Smooth muscle cell of the brain vasculature (primary cell): ENCODE measurements at regions not wholly inside any gene's neighbourhood (a gene's known extent, or its start where the extent isn't known, plus 50 kb on each side); places are given as distances from the start of the nearest gene placed in this dataset.

ENCODE experiments used
- DNase-seq: peaks from one replicate; pipeline ENCODE4 v3.0.0-alpha.2; 2012; ENCODE audit warnings: low read depth, low spot score

DNA sequence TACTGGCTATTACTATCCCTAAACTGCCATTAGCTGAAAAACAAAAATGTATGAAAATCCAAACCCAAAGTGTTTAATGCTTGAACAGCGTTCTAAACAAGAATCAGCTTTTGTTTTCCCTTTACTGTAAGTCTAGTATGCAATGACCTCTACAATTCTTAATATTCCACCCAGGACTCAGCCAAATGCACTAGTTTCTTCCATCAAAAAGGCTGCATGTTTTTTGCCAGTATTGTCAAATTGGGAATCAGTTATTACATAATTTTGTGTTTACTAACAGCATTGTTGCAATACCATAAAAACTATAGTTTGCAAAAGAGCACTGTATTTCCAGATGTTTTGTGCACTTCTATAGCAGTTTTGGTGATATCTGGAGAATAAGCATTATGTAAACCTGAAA lies 634.5 kb downstream of the LTN1 start:
- DNase-seq: no peak

DNA sequence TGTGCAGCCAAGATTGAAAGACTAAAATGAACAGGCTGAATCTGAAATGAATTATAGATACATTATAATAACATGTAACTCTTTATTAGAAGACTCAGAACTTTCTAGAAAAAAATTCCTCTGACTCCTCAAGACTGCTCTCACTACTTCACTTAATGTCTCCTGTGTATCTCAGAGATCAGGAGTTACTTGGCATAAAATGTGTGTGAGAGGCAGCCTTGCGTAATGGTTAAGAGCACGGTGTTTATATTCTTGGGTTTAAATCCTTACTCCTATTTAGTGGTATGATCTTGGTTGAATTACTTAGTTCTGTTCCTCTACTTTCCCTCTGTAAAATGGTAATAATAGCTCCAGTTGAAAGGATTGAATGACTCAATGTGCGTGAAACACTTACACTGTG lies 634.9 kb downstream of the LTN1 start:
- DNase-seq: no peak

DNA sequence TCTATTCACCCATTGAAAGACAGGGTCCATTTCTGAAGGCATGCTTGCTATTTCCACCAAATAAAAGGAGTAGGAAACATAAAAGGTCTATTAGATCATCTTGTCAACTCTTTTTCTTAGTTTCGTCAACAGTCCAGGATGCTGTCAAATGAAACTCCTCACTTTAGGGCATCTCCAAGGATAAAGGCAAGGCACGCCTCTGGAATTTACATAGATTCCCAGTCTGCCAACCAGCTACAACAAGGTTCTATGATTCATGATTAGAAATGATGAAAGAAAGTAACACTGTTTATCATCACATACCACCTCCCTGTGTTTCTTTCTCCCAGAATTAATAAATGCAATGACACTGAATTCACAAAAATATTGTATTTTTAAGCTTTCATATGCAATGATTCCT lies 636.3 kb downstream of the LTN1 start:
- no peak for DNase-seq

DNA sequence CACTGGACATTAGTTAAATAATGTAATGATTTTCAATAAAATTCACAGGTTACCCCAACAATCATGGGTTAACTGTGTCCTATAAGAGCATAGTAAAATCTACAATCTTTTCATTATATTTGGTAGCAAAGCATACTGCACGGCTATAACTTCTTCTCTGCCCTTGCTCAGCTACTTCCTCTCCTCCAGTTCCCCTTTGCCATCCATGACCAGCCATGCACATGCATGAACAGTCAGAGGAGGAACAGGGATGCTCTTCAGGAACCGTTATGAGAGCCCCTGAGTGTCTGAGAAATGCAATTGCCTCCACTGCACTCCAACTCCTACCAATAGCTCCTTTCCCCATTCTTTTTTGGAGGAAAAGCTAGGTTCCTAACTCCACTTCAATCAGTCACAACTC lies 646.7 kb downstream of the LTN1 start:
- DNase-seq: no peak

DNA sequence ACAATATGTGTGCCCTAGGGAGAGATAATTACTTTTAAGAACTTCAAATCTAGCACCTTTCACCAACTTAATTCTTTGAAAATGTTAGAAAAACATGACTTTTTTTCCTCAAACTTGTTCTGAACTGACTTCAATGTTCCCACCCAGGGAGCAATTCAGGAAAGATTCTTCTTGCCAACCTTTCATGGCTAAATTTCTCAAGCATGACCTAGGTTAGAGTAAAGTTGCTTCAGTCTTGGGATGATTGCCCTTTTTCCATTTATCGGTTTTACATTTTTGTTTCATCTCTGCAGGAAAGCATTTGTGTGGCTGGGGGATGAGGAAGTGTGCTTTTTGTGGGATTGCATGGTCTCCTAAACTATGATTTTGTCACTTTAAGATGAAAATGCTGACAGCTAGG lies 647.7 kb downstream of the LTN1 start:
- DNase-seq: no peak

DNA sequence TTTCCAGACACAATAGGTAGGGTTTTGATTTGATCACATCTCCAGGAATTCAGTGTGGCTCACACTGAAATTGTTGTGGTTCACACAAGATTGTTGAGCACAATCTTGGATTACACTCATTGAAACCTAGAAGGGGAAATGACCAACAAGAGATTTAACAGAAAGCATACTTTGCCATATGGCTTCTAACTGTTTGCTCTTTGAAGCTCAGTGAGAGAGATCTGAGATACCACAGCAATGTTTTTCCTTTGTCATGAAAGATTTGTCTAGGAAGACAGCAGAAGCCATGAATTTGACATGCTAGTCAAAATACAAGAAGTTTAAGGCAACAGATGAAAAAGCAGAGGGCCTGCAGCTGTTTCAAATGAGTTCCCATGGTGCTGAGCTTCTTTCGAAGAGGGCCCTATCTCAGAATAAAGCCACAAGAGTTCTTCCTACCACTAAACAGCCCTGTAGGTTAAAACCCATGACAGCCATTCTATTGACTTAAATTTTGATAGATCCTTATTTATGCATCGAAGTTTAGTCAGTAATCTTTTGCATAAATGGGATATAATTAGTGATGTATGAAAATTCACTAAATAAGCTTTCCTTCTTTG lies 650.4 kb downstream of the LTN1 start:
- no peak for DNase-seq

DNA sequence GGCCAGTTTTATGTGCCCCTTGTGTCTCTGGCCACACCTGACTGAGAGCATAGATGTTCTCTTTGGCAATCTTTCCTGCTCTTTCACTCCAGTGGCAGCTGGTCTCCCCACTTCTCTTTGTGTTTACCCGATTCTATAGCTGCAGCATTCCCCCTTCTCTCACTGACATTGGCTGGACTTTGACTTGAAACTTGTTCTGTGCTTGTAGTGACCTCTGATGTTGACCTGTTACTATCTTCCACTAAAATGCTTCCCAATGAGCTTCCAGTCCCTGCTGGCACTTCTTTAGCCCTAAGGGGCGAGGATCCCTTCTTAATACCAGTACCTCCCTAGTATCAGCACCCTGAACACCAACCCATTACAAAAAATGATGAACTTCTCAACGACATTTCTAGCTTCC lies 653.3 kb downstream of the LTN1 start:
- DNase-seq: no peak

DNA sequence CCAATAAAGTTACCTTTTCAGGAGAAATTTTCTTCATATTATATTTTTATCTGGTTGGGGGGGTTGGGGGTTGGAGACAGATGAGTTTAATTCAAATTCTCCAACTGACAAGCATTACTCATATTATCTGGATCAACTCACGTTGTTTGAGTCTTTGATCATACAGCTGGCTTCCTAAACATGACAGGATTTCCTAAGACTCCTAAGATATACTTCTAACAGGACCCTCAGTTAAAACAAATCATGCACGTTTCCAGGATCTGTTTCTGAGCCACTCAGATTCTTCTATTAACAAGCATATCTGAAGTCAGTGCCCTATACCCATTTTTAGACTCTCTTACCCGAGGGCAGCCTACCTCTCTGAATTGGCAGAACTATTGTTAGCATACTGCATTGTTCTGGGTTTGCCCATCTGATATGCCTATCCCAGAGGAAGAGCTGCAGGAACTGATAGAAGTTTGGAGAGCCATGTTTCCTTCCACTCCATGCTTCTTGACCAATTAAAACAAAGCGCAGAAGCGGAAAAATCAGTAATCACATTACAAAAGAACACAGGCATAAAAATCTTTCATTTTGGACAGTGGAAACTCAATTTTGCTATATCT lies 653.9 kb downstream of the LTN1 start:
- DNase-seq: no peak

DNA sequence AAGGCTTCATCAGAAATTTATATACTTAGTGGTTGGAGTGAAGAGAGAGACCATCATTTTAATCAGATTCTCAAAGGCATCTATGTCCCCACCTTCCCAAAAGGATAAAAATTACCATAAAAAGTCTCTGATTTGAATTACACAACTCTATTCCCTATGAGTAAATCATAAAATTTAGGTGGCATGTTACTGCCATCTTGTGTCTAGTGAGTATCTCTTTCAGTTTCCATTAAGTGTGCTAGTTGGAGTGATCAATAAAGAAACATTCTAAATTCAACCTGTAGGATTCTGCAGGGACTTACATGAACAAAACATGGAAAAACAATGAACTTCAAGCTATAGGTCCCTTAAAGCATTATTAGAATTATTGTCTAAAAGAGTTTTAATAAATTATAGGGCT lies 655.4 kb downstream of the LTN1 start:
- DNase-seq: peak; percentile 33

DNA sequence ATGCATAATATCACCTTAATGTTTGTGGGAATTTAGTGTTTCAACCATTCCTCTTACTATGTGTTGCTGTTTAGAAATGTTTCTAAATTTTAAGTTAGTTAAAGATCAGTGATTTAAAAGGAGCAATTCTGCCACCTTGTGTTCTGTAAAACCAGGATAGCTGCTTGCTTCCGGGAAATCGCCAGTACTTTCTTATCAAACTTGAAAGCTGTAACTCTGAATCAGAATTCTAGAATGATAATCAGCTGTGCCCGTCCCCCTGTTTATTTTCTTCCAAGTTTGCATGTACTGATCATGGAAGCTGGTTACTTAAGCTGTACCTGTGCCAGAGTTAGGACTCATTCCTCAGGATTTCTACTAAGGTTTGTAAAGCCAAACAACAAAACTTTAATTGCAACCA lies 656.4 kb downstream of the LTN1 start:
- peak; percentile 36 for DNase-seq

DNA sequence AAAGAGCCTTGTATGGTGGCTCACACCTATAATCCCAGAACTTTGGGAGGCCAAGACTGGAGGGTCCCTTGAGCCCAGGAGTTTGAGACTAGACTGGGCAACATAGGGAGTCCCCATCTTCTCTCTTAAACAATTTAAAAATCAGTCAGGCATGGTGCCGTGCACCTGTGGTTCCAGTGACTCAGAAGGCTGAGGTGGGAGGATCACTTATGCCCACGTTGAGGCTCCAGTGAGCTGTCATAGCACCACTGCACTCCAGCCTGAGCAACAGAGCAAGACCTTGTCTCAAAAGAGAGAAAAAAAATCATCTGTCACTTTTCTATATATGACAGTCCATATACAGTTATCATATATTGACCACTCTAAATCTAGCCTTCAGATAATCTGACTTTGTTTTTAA lies 658.3 kb downstream of the LTN1 start:
- DNase-seq: no peak

DNA sequence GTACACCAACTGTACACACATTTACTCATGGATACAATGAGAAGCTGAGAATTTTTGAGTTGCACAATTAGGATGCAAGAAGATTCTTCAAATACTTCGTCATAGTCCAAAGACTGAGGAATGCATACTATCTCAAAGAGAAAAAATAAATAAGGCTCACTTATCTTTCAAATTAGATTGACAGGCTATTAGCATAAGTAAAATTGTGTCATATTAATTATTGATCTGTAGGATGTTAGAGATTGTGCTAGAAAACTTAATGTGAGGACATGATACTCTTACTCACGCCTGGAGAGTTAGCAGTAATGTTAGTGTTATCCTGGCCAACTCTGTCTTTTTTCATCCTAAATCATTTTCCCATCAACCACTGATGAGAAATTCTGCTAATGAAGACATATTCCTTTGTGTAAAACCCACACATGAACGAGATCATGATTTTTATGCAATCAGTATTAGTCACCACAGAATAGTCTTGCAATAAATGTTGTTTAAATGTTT lies 659.0 kb downstream of the LTN1 start:
- no peak for DNase-seq

DNA sequence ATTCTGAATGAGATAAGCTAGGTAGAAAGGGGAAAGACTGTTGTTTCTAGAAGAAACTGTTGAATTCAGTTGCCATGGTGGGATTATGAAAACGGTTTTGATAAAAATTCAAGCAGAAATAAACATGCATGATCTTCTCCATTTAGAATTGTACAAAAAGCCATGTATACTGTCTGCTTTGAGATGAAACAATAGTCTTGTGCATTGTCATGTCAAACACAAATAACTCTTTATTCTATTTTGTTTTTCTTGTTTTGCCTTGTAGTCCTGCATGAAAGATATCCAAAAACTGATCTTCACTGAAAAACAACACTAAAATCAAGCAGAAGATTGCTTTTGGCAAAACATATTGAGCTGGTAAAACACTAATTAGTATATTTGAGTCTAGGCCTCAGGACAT lies 659.9 kb downstream of the LTN1 start:
- no peak for DNase-seq

DNA sequence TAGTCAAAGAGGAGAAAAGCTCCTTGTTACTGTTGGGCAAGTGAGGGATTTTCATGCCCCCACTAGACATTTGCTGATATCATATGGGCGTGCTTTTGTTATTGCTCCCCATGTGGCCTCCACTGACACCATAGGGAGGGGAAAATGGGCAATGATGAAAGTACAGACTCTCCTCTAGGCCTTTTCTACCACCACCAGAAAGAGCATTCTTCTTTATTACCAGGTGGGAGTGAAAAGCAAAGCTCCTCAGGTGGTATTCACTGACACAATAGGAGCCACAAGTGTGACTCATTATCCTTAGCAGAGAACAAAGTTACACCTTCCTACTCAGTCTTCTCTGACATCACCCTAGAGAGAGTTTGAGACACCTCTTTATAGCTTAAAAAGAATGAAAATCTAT lies 667.1 kb downstream of the LTN1 start:
- DNase-seq: no peak

DNA sequence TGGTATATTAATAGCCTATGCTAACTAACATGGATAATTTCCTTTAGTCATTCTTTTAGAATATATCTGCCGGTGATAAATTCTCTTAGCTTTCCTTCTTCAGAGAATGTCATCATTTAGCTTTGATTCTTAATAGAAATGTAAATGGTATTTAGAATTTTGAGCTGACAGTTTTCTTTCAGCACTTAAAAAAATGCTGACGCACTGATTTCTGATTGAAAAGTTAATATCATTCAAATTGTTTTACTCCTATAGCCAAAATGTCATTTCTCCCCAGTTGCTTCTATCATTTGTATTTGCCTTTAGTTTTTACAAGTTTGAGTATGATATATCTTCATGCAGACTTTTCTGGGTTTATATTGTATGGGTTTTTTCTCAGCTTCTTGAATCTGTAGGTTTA lies 668.0 kb downstream of the LTN1 start:
- DNase-seq: no peak

DNA sequence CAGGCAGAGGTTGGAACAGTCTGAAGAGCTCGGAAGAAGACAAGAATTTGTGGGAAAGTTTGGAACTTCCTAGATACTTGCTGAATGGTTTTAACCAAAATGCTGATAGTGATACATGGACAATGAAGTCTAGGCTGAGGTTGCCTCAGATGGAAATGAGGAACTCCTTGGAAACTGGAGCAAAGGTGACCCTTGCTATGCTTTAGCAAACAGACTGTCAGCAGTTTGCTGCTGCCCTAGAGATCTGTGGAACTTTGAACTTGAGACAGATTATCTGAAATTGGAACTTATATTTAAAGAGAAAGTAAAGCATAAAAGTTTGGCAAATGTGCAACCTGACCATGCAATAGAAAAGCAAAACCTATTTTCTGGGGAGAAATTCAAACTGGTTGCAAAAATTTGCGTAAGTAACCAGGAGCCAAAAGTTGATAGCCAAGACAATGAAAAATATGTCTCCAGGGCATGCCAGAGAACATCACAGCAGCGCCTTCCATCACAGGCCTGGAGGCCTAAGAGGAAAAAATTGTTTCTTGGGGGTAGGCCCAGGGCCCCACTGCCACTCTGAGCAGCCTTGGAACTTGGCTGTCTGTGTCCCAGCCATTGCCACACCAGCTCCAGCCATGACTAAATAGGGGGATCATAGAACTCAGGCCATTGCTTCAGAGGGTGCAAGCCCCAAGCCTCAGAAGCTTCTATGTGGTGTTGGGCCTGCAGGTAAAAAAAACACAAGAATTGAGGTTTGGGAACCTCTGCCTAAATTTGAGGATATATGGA lies 675.3 kb downstream of the LTN1 start:
- DNase-seq: no peak

DNA sequence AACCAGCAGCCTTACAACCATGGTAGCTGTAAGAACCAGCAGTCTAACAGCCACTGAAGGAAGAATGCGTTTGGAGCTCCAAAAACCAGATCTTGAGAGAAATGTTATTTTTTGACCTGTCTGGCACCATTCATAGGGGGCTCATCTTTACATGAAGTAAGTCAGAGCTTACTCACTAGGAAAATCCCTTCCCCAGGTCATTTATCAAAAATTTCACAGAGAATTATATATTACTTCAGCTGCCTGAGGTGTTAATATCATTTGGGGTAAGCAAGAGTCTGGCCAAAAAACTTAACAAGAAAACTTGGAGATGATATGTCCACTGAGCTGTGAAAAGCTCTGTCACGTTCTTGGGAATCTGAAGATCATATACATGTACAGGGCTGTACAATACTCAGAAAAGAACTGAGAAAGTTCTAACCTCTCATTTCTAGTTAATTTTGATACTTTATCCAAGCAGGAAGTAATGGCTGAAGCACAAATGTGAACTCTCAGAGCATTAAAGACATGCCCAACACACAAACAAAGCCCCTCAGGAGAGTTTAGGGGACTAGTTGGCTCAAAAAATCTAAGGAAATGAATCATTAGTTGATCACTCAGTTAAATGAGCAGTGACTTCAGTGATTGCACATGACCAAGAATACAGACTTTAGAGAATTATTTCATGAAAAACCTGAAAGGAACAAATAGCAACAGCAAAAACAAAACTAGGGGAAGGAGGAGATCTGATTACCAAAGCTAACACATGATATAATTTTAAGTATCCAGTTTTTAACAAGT lies 681.1 kb downstream of the LTN1 start:
- DNase-seq: no peak

DNA sequence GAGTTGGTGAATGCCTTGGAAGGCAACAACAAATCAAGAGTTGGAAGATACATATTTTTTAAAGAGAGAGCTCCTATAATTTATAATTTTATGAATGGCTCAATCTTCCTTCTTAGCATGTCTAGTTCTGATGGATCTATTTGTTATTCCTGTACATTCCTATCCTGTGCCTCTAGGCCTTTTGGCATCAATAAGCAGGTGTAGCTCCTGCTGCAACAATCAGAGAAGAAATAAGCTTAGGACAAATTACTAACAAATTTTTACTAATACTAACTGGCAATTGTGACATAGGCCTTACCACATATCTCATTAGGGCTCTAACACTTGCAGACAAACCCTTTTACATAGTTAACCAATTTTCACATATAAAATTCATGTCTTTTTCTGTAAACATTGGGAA lies 682.0 kb downstream of the LTN1 start:
- no peak for DNase-seq

DNA sequence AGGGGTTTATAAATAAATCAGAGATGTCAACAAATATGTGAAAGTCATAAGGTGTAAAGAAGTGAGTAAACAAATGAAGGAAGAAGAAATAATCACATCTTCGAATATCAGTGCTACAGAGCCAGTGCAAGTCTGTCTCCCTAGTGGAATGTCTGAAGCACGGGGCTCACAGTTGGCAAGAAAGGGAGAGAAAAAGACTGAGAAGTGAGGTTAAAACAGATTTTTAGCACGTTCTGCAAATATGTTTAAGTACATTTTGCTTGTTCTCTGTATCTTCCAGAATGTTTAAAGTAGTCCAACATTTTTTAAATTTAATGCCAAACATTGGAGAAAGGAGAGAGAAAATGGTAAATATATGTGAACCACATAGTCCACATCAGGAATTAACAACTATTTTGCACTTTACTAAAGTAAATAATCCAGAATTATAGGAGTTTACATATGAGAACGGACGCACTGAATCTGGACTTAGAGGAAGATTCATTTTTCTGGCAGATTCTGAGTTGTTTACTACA lies 682.4 kb downstream of the LTN1 start:
- DNase-seq: no peak

DNA sequence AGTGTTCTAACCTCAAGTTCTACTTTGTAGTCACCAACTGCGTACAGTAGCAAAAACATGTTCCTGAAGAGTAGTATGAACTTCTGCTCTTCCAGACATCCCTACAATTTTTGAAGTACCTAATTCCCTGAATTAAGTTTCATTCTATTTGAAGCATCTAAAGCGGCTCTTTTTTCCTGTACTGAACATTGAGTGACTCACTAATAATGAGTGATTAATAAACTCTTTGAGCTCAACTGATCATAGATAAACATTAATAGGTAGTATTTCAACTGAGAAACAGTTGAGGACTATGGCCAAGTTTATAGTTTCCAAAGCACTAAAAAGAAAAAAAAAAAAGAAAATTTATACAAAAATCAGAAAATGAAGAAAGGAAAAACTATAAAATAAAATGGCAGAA lies 683.1 kb downstream of the LTN1 start:
- no peak for DNase-seq

DNA sequence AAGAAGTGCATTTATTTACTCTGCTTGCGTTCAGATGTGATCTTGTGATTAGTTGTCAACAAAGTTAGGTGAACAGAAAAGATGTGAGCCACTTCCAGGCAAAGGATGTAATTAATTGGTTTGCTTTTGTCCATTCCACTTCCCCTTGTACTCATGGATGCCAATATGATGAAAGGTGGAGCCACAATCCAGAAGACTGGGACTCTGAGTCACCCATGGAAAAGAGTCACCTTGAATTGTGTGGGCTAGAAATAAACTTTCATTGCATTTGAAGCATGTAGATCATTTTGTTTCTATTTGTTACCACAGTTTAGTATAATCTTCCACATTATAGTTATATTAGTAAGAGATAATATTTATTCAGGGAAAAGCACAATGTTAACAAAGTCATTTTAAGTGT lies 684.2 kb downstream of the LTN1 start:
- no peak for DNase-seq

DNA sequence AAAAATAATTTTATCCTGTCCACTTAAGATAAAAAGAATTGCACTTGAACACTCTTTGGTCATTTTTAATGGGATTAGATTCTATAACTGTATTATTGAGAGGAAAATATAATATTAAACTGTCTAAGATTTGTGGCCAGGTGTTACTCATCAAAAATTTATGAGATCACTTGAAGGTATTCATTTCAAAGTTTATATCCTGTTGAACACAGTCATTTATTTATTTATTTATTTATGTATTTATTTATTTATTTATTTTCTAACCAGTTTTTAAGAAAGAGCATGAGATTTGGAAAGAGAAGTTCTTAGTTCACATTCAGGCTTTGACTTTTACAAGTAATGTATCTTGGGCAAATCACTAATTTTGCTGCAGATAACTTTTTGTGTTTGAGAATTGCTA lies 692.7 kb downstream of the LTN1 start:
- no peak for DNase-seq
